WTC11 (cell line): ENCODE measurements at regions not wholly inside any gene's neighbourhood (a gene's known extent, or its start where the extent isn't known, plus 50 kb on each side); places are given as distances from the start of the nearest gene placed in this dataset.

Experiments used
- CBFB ChIP-seq: sonication (generic); formaldehyde crosslinking; IDR thresholded peaks from 2 replicates; pipeline ENCODE4 v1.8.1; 2022; ENCODE audit warnings: mild to moderate bottlenecking, low read depth, missing genetic modification reagents
- ELF4 ChIP-seq: sonication (generic); formaldehyde crosslinking; IDR thresholded peaks from 2 replicates; pipeline ENCODE4 v1.8.1; 2022; ENCODE audit warnings: low read depth, mild to moderate bottlenecking, moderate library complexity, missing genetic modification reagents
- IRF2 ChIP-seq: sonication (generic); formaldehyde crosslinking; IDR thresholded peaks from 2 replicates; pipeline ENCODE4 v1.8.0; 2022; ENCODE audit warnings: low read depth, missing genetic modification reagents, borderline replicate concordance
- JUN ChIP-seq: sonication (generic); formaldehyde crosslinking; IDR thresholded peaks from 2 replicates; pipeline ENCODE4 v1.8.0; 2023; ENCODE audit warnings: mild to moderate bottlenecking, missing genetic modification reagents
- KAT7 ChIP-seq: sonication (generic); formaldehyde crosslinking; IDR thresholded peaks from 2 replicates; pipeline ENCODE4 v1.8.1; 2023; ENCODE audit warnings: missing genetic modification reagents, mild to moderate bottlenecking, borderline replicate concordance
- SP1 ChIP-seq: sonication (generic); formaldehyde crosslinking; conservative IDR thresholded peaks from 2 replicates; pipeline ENCODE4 v1.8.1; 2022; ENCODE audit warnings: missing genetic modification reagents
- ZBTB21 ChIP-seq: sonication (generic); formaldehyde crosslinking; IDR thresholded peaks from 2 replicates; pipeline ENCODE4 v1.8.1; 2023; ENCODE audit warnings: mild to moderate bottlenecking, missing genetic modification reagents, borderline replicate concordance
- ZNF317 ChIP-seq: sonication (generic); formaldehyde crosslinking; IDR thresholded peaks from 2 replicates; pipeline ENCODE4 v1.8.1; 2023; ENCODE audit warnings: low read depth, mild to moderate bottlenecking, moderate library complexity, missing genetic modification reagents, borderline replicate concordance
- TF ChIP-seq, protein P1 (sequence below): fragments of 200-600 bp; IDR thresholded peaks from 2 replicates; pipeline ENCODE4 v1.8.0; 2022; ENCODE audit warnings: antibody characterized with exemption
- TF ChIP-seq, protein P2 (sequence below): sonication (generic); formaldehyde crosslinking; IDR thresholded peaks from 2 replicates; pipeline ENCODE4 v1.8.1; 2023; ENCODE audit warnings: mild to moderate bottlenecking, missing genetic modification reagents, moderate library complexity
- TF ChIP-seq, protein P3 (sequence below): sonication (generic); formaldehyde crosslinking; IDR thresholded peaks from 2 replicates; pipeline ENCODE4 v1.8.1; 2023; ENCODE audit warnings: mild to moderate bottlenecking, missing genetic modification reagents, moderate library complexity
- TF ChIP-seq, protein P4 (sequence below): sonication (generic); formaldehyde crosslinking; IDR thresholded peaks from 2 replicates; pipeline ENCODE4 v1.8.0; 2023; ENCODE audit warnings: missing genetic modification reagents, mild to moderate bottlenecking, borderline replicate concordance
- TF ChIP-seq, protein P5 (sequence below): fragments of 250-450 bp; sonication (Bioruptor Pico); IDR thresholded peaks from 2 replicates; pipeline ENCODE4 v2.1.2; 2022; ENCODE audit warnings: mild to moderate bottlenecking, moderate library complexity
- TF ChIP-seq, protein P6 (sequence below): fragments of 250-450 bp; sonication (Bioruptor Pico); IDR thresholded peaks from 2 replicates; pipeline ENCODE4 v1.8.0; 2021; ENCODE audit warnings: mild to moderate bottlenecking

DNA sequence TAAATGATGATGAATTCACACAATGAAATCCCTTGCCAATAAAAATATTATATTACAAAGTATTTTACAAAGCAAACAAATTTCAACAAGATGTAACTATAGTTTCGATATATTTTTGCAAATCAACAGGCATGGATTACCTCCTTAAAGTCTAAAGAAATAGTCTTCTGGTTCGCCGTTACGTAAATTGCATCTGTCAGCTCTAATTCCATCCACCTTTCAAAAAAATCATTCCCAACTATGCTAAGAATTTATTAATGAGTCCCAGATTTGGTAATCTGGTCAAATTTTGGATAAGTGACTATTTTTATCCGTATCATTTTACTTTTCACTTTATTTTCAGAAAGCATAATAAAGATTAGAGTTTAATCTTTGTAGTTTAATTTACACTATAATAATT is 1984.9 kb downstream of the EFNA5 start:
- no peak for TF ChIP-seq ZBTB21 (CRISPR knock-in tag)
- TF ChIP-seq, protein P1, sequence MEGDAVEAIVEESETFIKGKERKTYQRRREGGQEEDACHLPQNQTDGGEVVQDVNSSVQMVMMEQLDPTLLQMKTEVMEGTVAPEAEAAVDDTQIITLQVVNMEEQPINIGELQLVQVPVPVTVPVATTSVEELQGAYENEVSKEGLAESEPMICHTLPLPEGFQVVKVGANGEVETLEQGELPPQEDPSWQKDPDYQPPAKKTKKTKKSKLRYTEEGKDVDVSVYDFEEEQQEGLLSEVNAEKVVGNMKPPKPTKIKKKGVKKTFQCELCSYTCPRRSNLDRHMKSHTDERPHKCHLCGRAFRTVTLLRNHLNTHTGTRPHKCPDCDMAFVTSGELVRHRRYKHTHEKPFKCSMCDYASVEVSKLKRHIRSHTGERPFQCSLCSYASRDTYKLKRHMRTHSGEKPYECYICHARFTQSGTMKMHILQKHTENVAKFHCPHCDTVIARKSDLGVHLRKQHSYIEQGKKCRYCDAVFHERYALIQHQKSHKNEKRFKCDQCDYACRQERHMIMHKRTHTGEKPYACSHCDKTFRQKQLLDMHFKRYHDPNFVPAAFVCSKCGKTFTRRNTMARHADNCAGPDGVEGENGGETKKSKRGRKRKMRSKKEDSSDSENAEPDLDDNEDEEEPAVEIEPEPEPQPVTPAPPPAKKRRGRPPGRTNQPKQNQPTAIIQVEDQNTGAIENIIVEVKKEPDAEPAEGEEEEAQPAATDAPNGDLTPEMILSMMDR: no peak
- TF ChIP-seq, protein P2, sequence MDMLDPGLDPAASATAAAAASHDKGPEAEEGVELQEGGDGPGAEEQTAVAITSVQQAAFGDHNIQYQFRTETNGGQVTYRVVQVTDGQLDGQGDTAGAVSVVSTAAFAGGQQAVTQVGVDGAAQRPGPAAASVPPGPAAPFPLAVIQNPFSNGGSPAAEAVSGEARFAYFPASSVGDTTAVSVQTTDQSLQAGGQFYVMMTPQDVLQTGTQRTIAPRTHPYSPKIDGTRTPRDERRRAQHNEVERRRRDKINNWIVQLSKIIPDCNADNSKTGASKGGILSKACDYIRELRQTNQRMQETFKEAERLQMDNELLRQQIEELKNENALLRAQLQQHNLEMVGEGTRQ (CRISPR knock-in tag): no peak
- no peak for TF ChIP-seq IRF2 (CRISPR knock-in tag)
- TF ChIP-seq, protein P3, sequence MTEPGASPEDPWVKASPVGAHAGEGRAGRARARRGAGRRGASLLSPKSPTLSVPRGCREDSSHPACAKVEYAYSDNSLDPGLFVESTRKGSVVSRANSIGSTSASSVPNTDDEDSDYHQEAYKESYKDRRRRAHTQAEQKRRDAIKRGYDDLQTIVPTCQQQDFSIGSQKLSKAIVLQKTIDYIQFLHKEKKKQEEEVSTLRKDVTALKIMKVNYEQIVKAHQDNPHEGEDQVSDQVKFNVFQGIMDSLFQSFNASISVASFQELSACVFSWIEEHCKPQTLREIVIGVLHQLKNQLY (CRISPR knock-in tag): no peak
- TF ChIP-seq ELF4 (CRISPR knock-in tag): no peak
- TF ChIP-seq CBFB (CRISPR knock-in tag): no peak
- TF ChIP-seq SP1 (CRISPR knock-in tag): no peak
- TF ChIP-seq, protein P4, sequence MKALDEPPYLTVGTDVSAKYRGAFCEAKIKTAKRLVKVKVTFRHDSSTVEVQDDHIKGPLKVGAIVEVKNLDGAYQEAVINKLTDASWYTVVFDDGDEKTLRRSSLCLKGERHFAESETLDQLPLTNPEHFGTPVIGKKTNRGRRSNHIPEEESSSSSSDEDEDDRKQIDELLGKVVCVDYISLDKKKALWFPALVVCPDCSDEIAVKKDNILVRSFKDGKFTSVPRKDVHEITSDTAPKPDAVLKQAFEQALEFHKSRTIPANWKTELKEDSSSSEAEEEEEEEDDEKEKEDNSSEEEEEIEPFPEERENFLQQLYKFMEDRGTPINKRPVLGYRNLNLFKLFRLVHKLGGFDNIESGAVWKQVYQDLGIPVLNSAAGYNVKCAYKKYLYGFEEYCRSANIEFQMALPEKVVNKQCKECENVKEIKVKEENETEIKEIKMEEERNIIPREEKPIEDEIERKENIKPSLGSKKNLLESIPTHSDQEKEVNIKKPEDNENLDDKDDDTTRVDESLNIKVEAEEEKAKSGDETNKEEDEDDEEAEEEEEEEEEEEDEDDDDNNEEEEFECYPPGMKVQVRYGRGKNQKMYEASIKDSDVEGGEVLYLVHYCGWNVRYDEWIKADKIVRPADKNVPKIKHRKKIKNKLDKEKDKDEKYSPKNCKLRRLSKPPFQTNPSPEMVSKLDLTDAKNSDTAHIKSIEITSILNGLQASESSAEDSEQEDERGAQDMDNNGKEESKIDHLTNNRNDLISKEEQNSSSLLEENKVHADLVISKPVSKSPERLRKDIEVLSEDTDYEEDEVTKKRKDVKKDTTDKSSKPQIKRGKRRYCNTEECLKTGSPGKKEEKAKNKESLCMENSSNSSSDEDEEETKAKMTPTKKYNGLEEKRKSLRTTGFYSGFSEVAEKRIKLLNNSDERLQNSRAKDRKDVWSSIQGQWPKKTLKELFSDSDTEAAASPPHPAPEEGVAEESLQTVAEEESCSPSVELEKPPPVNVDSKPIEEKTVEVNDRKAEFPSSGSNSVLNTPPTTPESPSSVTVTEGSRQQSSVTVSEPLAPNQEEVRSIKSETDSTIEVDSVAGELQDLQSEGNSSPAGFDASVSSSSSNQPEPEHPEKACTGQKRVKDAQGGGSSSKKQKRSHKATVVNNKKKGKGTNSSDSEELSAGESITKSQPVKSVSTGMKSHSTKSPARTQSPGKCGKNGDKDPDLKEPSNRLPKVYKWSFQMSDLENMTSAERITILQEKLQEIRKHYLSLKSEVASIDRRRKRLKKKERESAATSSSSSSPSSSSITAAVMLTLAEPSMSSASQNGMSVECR (CRISPR knock-in tag): no peak
- no peak for TF ChIP-seq JUN (CRISPR knock-in tag)
- no peak for TF ChIP-seq ZNF317 (CRISPR knock-in tag)
- TF ChIP-seq, protein P5, sequence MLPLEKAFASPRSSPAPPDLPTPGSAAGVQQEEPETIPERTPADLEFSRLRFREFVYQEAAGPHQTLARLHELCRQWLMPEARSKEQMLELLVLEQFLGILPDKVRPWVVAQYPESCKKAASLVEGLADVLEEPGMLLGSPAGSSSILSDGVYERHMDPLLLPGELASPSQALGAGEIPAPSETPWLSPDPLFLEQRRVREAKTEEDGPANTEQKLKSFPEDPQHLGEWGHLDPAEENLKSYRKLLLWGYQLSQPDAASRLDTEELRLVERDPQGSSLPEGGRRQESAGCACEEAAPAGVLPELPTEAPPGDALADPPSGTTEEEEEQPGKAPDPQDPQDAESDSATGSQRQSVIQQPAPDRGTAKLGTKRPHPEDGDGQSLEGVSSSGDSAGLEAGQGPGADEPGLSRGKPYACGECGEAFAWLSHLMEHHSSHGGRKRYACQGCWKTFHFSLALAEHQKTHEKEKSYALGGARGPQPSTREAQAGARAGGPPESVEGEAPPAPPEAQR (CRISPR knock-in tag): no peak
- TF ChIP-seq KAT7 (CRISPR knock-in tag): no peak
- TF ChIP-seq, protein P6, sequence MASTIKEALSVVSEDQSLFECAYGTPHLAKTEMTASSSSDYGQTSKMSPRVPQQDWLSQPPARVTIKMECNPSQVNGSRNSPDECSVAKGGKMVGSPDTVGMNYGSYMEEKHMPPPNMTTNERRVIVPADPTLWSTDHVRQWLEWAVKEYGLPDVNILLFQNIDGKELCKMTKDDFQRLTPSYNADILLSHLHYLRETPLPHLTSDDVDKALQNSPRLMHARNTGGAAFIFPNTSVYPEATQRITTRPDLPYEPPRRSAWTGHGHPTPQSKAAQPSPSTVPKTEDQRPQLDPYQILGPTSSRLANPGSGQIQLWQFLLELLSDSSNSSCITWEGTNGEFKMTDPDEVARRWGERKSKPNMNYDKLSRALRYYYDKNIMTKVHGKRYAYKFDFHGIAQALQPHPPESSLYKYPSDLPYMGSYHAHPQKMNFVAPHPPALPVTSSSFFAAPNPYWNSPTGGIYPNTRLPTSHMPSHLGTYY: no peak
